Cerebellar cortex (tissue), 1 donor: ENCODE measurements at regions not wholly inside any gene's neighbourhood (a gene's known extent, or its start where the extent isn't known, plus 50 kb on each side); places are given as distances from the start of the nearest gene placed in this dataset.
A peak's percentile ranks its signal among the peaks of the same experiment; 100 is the strongest.

ENCODE experiments used
- DNase-seq: peaks from one replicate; pipeline ENCODE4 v3.0.0-alpha.2; 2015; ENCODE audit warnings: low spot score

- no peak for DNase-seq
Observed at GRCh38 chr5:165188556-165189175, 1683.2 kb downstream of the MAT2B start.

DNA sequence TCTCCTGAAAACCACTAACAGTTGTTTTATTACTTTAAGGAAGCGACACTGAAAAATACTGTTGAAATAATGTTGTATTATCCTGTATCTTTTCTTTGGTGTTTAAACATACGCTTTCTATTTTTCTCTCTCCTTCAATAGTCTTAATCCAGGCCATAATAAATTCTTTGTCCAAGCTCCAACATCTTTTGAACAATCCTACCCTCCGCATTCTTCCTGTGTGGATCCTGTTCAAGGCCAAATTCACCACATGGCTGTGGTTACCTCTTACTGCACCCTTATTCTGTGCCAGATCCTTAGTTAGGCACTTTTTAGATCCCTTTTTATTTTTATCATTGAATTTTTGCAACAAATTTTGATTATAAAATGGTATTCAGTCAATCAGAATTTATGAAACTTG is 1691.5 kb downstream of the MAT2B start:
- DNase-seq: no peak

DNA sequence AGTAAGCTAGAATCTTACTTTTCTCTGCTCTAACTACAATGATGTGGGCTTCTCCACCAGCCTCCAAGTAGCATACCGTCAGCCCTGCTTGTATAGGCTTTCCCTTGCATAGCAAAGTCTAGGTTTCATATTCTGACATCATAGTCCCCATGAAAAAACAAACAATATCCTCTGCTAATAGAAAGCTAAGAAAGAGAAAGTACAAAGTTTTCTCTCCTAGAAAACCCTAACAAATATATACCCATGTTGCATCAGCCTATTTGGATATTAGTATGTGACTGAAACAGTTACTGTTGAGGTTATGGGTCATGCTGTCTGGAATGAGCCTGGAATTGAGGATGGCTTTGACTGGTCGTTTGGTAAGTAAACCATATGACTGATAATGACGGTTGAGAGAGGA is 1696.0 kb downstream of the MAT2B start:
- DNase-seq: no peak

DNA sequence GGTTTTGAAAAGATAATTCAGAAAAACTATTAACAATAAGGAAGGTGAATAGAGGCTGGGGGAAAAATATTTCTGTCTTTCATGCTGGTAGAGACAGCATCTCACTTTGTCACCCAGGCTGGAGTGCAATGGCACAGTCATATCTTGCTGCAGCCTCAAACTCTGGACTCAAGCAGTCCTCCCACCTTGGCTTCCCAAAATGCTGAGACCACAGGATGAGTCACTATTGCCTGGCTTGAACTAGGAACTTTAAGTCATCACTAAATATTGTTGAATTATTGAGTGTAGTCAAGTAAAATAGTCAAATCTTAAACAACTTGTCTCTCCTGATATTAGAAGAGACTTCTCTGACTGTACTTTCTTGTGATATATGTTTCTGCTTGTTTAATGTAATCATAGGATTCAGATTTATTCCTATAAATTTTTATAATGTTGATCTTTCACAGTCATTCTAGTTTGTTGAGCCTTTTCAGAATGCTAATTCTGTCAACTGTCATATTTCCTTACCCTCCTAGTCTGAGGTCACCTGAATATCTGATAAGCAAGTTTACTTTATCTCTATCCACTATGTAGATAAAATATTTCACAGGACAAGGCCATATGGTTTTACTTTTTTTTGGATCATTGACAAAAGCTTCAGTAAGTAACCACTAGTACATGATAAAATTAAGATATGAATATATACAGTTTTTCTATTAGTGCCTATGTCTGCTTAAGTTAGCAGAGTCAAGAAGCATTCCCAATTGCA is 1696.5 kb downstream of the MAT2B start:
- DNase-seq: no peak

- no peak for DNase-seq
Observed at GRCh38 chr5:165202519-165202910, 1697.1 kb downstream of the MAT2B start.

- DNase-seq: peak; percentile 42
Observed at GRCh38 chr5:165209101-165209727, 1703.8 kb downstream of the MAT2B start.

- no peak for DNase-seq
Observed at GRCh38 chr5:165224366-165225045, 1719.1 kb downstream of the MAT2B start.

DNA sequence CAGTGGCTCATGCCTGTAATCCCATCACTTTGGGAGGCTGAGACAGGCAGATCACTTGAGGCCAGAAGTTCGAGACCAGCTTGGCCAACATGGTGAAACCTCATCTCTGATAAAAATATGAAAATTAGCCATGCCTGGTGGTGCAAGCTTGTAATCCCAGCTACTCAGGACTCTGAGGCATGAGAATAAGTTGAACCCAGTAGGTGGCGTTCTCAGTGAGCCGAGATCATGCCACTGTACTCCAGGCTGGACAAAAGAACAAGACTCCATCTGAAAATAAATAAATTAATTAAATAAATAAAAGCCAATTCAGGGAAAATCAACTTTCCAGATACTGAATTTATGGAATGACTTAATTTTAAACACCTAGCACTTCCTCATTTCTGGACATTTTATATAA is 1722.1 kb downstream of the MAT2B start:
- DNase-seq: no peak

DNA sequence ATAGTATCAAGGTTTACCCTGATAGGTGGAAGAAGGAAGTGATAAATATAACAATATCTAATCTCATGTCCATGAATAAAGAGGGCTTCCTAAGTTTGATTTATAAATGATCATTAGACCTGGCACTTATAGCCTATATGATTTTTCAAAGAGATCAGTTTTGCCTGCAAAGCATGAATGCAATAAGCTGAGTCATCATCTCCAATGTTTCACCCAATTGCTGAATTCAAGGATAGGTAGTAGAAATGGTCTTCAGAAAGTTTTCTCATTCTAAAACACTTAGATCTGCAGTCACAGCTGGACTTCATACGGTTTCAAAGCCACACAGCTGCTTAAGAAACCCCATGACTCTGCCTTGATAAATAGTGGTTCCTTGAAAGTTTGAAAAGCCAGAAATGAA is 1722.8 kb downstream of the MAT2B start:
- no peak for DNase-seq

DNA sequence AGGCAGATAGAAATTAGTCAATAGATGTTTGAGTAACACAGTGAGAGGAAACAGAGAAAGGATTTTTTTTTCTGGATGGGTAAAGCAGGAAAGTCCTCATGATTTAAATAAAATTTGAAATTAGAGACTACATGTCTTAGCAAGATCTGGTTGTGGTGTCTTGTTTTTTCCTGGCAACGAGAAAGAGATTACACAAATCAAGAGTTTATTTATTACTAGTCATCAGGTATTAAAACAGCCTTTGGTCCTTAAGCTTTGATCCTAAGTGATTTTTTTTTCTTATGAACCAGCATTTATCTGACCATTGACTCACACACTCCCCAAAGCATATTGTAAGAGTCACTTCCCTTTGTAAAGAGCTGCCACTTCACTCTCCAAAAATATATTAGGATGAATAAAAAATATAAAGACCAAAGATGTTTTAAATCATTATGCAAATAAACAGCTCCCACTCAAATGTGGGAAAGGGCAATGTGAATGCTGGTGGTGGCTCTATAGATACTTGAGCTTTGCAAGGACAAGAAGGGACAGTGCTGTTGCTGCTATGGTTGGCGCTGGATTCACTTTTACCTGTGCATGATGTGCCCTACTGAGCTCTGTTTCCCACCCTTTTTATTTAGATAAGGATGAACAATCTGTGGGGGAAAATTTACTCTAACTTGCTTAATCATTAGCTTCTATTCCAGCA is 1726.5 kb downstream of the MAT2B start:
- no peak for DNase-seq

DNA sequence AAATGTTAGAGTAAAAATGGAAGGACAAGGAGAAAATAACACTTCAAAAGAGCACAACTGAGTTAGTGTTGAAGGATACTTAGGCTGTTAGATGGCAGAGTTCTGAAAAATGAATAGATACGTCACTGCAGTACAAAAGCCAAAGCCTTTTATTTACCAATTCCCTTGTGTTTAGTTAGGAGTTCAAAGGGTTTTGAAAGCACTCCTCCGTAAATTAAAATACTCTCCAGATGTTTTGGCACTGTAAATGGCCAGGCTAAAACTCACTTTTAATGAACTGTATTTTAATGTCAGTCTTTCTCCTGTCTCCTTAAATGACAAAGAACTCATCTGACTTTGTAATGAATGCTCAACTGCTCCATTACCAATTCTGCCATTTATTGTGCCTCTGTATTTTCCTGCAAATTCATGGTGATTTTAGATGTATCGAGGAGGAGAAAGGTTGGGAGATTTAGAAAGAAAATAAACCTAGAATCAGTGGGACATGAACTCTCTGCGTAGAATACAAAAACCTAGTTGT is 1727.2 kb downstream of the MAT2B start:
- no peak for DNase-seq

- DNase-seq: no peak
Observed at GRCh38 chr5:165241811-165242210, 1736.4 kb downstream of the MAT2B start.

GRCh38 chr5:165242646-165243045 is 1737.2 kb downstream of the MAT2B start:
- DNase-seq: no peak

DNA sequence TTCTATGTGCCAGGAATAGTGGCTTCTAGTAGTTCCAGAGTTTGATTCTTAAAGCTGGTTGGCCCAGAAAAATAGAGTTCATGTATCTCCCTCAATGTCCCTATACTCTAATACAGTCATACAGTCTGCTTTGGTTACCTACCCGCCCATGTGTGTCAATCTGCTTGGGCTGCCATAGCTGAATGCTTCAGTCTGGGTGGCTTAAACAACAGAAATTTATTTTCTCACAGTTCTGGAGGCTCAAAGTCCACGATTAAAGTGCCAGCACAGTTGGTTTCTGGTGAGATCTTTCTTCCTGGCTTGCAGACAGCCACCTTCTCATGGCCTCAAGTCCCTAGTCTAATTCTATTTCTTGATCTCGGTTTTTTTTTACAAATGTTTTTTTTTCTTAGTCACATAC is 1739.0 kb downstream of the MAT2B start:
- no peak for DNase-seq

DNA sequence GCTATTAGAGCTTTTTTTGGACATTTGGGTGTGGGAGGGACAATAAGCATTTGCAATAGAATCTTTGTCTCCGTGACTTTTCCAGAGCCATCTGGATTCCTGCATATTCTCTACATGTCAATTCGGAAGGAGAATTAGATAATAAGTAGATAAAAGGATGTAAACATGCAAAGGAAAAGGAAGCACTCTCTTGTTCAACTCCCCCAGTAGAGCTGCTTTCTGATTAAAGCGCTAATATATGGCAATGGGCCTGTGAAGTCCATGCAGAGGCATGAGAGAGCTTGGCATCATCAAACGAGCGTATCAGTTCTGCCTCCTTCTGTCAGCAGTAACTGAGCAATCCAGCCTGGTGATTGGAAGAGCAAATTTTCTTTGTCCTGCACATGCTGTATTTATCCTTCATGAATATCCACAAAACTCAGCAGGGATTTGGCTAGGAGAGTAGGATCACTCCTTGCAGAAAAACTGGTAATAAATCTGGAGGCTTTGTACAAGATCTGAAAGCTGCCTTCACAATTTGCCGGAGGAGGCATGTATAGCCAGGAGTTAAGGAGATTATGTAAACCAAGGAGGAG is 1752.9 kb downstream of the MAT2B start:
- DNase-seq: no peak

DNA sequence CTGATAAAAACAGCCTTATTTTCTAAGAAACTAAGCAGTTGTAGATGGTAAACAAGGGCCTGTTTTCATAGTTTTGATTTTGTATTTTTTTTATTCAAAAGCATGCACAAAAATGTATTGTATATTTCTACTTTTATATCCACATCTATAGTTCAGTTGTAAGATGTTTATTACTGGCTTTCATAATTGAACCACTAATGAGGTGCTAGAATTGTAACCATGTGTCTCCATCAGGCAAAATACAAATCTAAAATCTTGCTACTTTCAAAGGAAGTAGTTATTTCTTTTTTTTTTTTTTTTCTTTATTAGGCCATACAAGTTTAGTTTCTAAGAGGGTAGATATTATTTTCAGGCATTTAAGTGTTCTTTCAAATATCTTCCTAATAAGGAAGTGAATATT is 1755.0 kb downstream of the MAT2B start:
- no peak for DNase-seq

- DNase-seq: no peak
Observed at GRCh38 chr5:165263536-165263935, 1758.1 kb downstream of the MAT2B start.

GRCh38 chr5:165266939-165267338 is 1761.5 kb downstream of the MAT2B start:
- no peak for DNase-seq

DNA sequence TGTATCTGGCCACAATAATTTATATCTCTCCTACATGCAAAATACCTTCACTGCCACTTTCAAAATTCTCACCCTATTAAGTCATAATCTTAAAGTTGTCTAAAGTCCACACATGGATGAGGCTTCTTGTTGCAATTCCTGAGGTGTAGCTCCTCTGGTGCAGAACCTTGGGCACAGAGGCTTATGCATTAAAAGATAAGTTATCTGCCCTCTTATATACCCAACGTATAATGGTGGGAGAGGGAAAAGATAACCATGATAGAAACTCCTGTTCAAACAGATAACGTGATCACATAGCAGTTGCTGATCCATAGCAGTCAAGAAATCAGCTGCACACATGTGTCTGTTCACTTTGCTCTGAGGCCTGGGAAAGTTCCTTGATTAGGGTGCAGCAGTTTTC is 1767.0 kb downstream of the MAT2B start:
- no peak for DNase-seq

DNA sequence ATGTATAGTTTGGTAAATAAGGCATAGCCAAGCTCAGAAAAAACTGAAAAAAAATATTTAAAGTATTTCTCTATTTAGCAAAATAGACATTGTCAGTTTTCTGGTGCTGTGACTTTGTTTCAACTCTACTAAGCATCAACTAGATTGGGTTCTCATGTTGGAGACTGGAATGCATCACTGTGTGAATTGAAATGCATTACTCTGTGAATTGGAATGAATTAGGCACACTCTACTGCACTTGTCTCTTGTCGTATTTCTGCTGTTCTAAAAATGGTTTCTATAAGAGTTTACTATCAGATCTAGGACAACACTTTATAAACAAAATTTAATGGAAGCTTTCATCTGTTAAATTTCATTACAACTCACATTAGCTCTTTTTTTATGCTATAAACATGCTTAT is 1772.2 kb downstream of the MAT2B start:
- no peak for DNase-seq

- DNase-seq: no peak
Observed at GRCh38 chr5:165282491-165282890, 1777.1 kb downstream of the MAT2B start.

- no peak for DNase-seq
Observed at GRCh38 chr5:165286692-165287091, 1781.3 kb downstream of the MAT2B start.
